Hepatocyte (in vitro differentiated cells): ENCODE measurements at regions not wholly inside any gene's neighbourhood (a gene's known extent, or its start where the extent isn't known, plus 50 kb on each side); places are given as distances from the start of the nearest gene placed in this dataset.

ENCODE experiments used
- EZH2 ChIP-seq: fragments of 200-600 bp; sonication (generic); IDR thresholded peaks from 2 replicates; pipeline ENCODE4 v1.6.1; 2016; ENCODE audit warnings: antibody characterized with exemption, mild to moderate bottlenecking, borderline replicate concordance
- EZH2phosphoT487 ChIP-seq: fragments of 200-600 bp; sonication (generic); IDR thresholded peaks from one replicate; pipeline ENCODE4 v1.6.1; 2018; ENCODE audit warnings: antibody characterized with exemption, mild to moderate bottlenecking, low read depth, moderate library complexity; ENCODE audit not compliant: unreplicated experiment, severe bottlenecking
- TF ChIP-seq, protein P1 (sequence below): fragments of 200-600 bp; sonication (generic); IDR thresholded peaks from 2 replicates; pipeline ENCODE4 v1.5.1; 2016; ENCODE audit warnings: antibody characterized with exemption, mild to moderate bottlenecking; ENCODE audit not compliant: poor library complexity

DNA sequence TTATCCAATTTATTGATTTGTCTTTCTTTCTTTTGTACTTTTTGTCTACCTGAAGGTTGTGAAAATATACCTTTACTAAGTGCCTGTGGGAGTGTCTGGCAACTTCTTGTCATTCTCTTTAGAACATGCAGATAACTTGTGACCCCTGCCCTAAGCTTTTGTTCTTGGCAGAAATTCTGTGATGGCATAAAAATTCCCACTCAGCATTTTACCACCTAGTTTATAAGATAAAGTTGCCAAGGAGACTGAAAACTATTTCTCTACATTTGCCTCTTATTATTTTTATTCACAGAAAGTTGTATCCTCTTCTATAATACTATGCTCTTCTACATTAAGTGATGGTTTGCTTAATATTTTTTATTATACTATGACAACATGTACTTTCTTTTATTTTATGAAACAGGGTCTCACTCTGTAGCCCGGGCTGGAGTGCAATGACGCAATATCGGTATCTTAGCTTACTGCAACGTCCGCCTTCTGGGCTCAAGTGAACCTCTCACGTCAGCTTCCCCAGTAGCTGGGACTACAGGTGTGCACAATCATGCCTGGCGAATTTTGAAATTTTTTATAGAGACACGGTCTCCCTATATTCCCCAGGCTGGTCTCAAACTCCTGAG, 683.5 kb downstream of the ANKRD7 start:
- TF ChIP-seq, protein P1, sequence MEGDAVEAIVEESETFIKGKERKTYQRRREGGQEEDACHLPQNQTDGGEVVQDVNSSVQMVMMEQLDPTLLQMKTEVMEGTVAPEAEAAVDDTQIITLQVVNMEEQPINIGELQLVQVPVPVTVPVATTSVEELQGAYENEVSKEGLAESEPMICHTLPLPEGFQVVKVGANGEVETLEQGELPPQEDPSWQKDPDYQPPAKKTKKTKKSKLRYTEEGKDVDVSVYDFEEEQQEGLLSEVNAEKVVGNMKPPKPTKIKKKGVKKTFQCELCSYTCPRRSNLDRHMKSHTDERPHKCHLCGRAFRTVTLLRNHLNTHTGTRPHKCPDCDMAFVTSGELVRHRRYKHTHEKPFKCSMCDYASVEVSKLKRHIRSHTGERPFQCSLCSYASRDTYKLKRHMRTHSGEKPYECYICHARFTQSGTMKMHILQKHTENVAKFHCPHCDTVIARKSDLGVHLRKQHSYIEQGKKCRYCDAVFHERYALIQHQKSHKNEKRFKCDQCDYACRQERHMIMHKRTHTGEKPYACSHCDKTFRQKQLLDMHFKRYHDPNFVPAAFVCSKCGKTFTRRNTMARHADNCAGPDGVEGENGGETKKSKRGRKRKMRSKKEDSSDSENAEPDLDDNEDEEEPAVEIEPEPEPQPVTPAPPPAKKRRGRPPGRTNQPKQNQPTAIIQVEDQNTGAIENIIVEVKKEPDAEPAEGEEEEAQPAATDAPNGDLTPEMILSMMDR = no peak
- TF ChIP-seq EZH2phosphoT487 (no peak), EZH2 (no peak)
